IMR-90 (cell line): ENCODE measurements at regions not wholly inside any gene's neighbourhood (a gene's known extent, or its start where the extent isn't known, plus 50 kb on each side); places are given as distances from the start of the nearest gene placed in this dataset.

Source experiments
- ATAC-seq: fragments of 200-7000 bp; cut with Tn5 transposase; 2 replicates; pipeline ENCODE4 v1.9.1; 2020; ENCODE audit warnings: low read depth, mild to moderate bottlenecking, moderate library complexity
- BruUV-seq: library from RNA; stranded (reverse); fragments of 400-500 nt; replicated peaks from 2 replicates; lab custom pipeline; 2021; lab: Mats Ljungman, UMichigan
- CTCF ChIA-PET: fragments of 300-600 bp; formaldehyde crosslinking; extraction: SDS; loops from one replicate; lab custom pipeline; 2021; ENCODE audit warnings: antibody characterized with exemption; lab: Yijun Ruan, JAX
- POLR2A ChIA-PET: fragments of 300-600 bp; sonication (Branson Sonifier 250); formaldehyde crosslinking; loops from one replicate; lab custom pipeline; 2022; ENCODE audit warnings: antibody characterized with exemption; ENCODE audit not compliant: unreplicated experiment; lab: Charles Lee
- DNase-seq: peaks from one replicate; pipeline ENCODE4 v3.0.0; 2013
- H2AFZ ChIP-seq: replicated peaks from 2 replicates; pipeline ENCODE3; 2013; ENCODE audit warnings: low read length, mild to moderate bottlenecking; ENCODE audit not compliant: poor library complexity
- H2AK5ac ChIP-seq: 2 replicates; pipeline ENCODE4 v1.6.1; 2013; ENCODE audit warnings: low read depth, low read length, inconsistent platforms
- H2AK9ac ChIP-seq: replicated peaks from 2 replicates; pipeline ENCODE3; 2013; ENCODE audit warnings: mild to moderate bottlenecking, low read depth, low read length, moderate library complexity; ENCODE audit not compliant: poor library complexity
- H2BK120ac ChIP-seq: 2 replicates; pipeline ENCODE4 v1.6.1; 2013; ENCODE audit warnings: low read depth, low read length, inconsistent platforms
- H2BK15ac ChIP-seq: 3 replicates; pipeline ENCODE4 v1.6.1; 2013; ENCODE audit warnings: low read depth, low read length, inconsistent platforms
- H2BK20ac ChIP-seq: 2 replicates; pipeline ENCODE4 v1.6.1; 2013; ENCODE audit warnings: low read depth, mild to moderate bottlenecking, inconsistent platforms, low read length, moderate library complexity
- H2BK5ac ChIP-seq: 2 replicates; pipeline ENCODE4 v1.6.1; 2013; ENCODE audit warnings: mild to moderate bottlenecking, low read depth, low read length, inconsistent platforms; ENCODE audit not compliant: poor library complexity, severe bottlenecking
- H3K14ac ChIP-seq: replicated peaks from 2 replicates; pipeline ENCODE4 v1.6.1; 2013; ENCODE audit warnings: low read depth, low read length, inconsistent platforms
- H3K18ac ChIP-seq: 2 replicates; pipeline ENCODE4 v1.6.1; 2013; ENCODE audit warnings: low read depth, low read length, control low read depth
- H3K23ac ChIP-seq: 2 replicates; pipeline ENCODE4 v1.6.1; 2013; ENCODE audit warnings: low read depth, low read length, inconsistent platforms
- H3K27ac ChIP-seq: 2 replicates; pipeline ENCODE4 v1.5.1; 2013; ENCODE audit warnings: mild to moderate bottlenecking, control low read depth, low read length; ENCODE audit not compliant: insufficient read depth
- H3K27me3 ChIP-seq: 2 replicates; pipeline ENCODE4 v1.6.1; 2013; ENCODE audit warnings: low read length; ENCODE audit not compliant: control insufficient read depth, insufficient read depth
- H3K36me3 ChIP-seq: 2 replicates; pipeline ENCODE4 v1.6.1; 2013; ENCODE audit warnings: low read length, mixed read lengths; ENCODE audit not compliant: control insufficient read depth, insufficient read depth
- H3K4ac ChIP-seq: 2 replicates; pipeline ENCODE4 v1.6.1; 2013; ENCODE audit warnings: low read depth, low read length, inconsistent platforms
- H3K4me1 ChIP-seq: 2 replicates; pipeline ENCODE4 v1.6.1; 2013; ENCODE audit warnings: low read length, mixed read lengths; ENCODE audit not compliant: control insufficient read depth, insufficient read depth
- H3K4me2 ChIP-seq: 2 replicates; pipeline ENCODE4 v1.6.1; 2013; ENCODE audit warnings: low read depth, mild to moderate bottlenecking, control low read depth, low read length, moderate library complexity
- H3K4me3 ChIP-seq: 2 replicates; pipeline ENCODE4 v1.5.1; 2013; ENCODE audit warnings: low read depth, mild to moderate bottlenecking, control low read depth, low read length, moderate library complexity; ENCODE audit not compliant: insufficient read depth
- H3K56ac ChIP-seq: 2 replicates; pipeline ENCODE4 v1.6.1; 2013; ENCODE audit warnings: low read length, inconsistent platforms; ENCODE audit not compliant: insufficient read depth; ENCODE audit errors: extremely low read depth
- H3K79me1 ChIP-seq, 2 experiments: 2 replicates each; pipeline ENCODE4 v1.6.1; 2013; ENCODE audit warnings: low read length in 2 of 2, inconsistent platforms in 1 of 2, low read depth in 1 of 2
- H3K9ac ChIP-seq: 2 replicates; pipeline ENCODE4 v1.6.1; 2013; ENCODE audit warnings: low read depth, low read length, control low read depth
- H3K9me1 ChIP-seq: 2 replicates; pipeline ENCODE4 v1.6.1; 2013; ENCODE audit warnings: low read length, inconsistent platforms; ENCODE audit not compliant: insufficient read depth
- H3K9me3 ChIP-seq: 2 replicates; pipeline ENCODE4 v1.6.1; 2013; ENCODE audit warnings: low read length; ENCODE audit not compliant: control insufficient read depth, insufficient read depth
- H4K20me1 ChIP-seq: 2 replicates; pipeline ENCODE4 v1.6.1; 2013; ENCODE audit warnings: low read length, inconsistent platforms; ENCODE audit not compliant: insufficient read depth
- H4K5ac ChIP-seq: 2 replicates; pipeline ENCODE4 v1.6.1; 2013; ENCODE audit warnings: mild to moderate bottlenecking, low read depth, low read length, control low read depth
- H4K8ac ChIP-seq, 2 experiments: 2 replicates each; pipeline ENCODE4 v1.6.1; 2013; ENCODE audit warnings: low read depth in 2 of 2, low read length in 2 of 2, control low read depth in 1 of 2, inconsistent platforms in 1 of 2
- H4K91ac ChIP-seq: 2 replicates; pipeline ENCODE4 v1.6.1; 2013; ENCODE audit warnings: low read depth, low read length, inconsistent platforms; ENCODE audit not compliant: insufficient read depth
- BHLHE40 ChIP-seq: fragments of 150-350 bp; IDR thresholded peaks from 2 replicates; pipeline ENCODE4 v1.6.1; 2016; ENCODE audit warnings: mild to moderate bottlenecking, low read depth, low read length
- CEBPB ChIP-seq: IDR thresholded peaks from 2 replicates; pipeline ENCODE4 v1.6.1; 2012; ENCODE audit warnings: low read depth, low read length, improper control_type of control experiment
- CHD1 ChIP-seq: IDR thresholded peaks from 2 replicates; pipeline ENCODE4 v1.6.1; 2012; ENCODE audit warnings: low read depth, low read length, improper control_type of control experiment
- CTCF ChIP-seq: conservative IDR thresholded peaks from 2 replicates; pipeline ENCODE4 v1.5.1; 2012; ENCODE audit warnings: mild to moderate bottlenecking, low read depth, low read length, improper control_type of control experiment
- ELK1 ChIP-seq: fragments of 150-350 bp; IDR thresholded peaks from 2 replicates; pipeline ENCODE4 v1.6.1; 2016; ENCODE audit warnings: low read depth, mild to moderate bottlenecking, low read length, moderate library complexity, borderline replicate concordance
- FOS ChIP-seq: fragments of 150-350 bp; IDR thresholded peaks from 2 replicates; pipeline ENCODE4 v1.6.1; 2016; ENCODE audit warnings: low read depth, low read length
- MAFK ChIP-seq: IDR thresholded peaks from 2 replicates; pipeline ENCODE4 v1.6.1; 2012; ENCODE audit warnings: low read depth, low read length, improper control_type of control experiment
- MAZ ChIP-seq: IDR thresholded peaks from 2 replicates; pipeline ENCODE4 v1.6.1; 2012; ENCODE audit warnings: low read depth, mild to moderate bottlenecking, low read length, improper control_type of control experiment, moderate library complexity, borderline replicate concordance
- MXI1 ChIP-seq: IDR thresholded peaks from 2 replicates; pipeline ENCODE4 v1.6.1; 2012; ENCODE audit warnings: low read depth, mild to moderate bottlenecking, low read length, moderate library complexity, borderline replicate concordance
- NFE2L2 ChIP-seq: fragments of 150-350 bp; IDR thresholded peaks from 2 replicates; pipeline ENCODE4 v1.6.1; 2016; ENCODE audit warnings: low read depth, mild to moderate bottlenecking, low read length
- POLR2A ChIP-seq: IDR thresholded peaks from 2 replicates; pipeline ENCODE4 v1.6.1; 2012; ENCODE audit warnings: mild to moderate bottlenecking, low read depth, low read length
- RAD21 ChIP-seq: IDR thresholded peaks from 2 replicates; pipeline ENCODE4 v1.6.1; 2012; ENCODE audit warnings: low read length, improper control_type of control experiment
- RCOR1 ChIP-seq: IDR thresholded peaks from 2 replicates; pipeline ENCODE4 v1.6.1; 2012; ENCODE audit warnings: mild to moderate bottlenecking, low read length, improper control_type of control experiment; ENCODE audit not compliant: insufficient replicate concordance
- RFX5 ChIP-seq: IDR thresholded peaks from 2 replicates; pipeline ENCODE4 v1.8.0; 2012; ENCODE audit warnings: low read depth, mild to moderate bottlenecking, low read length, moderate library complexity
- SMC3 ChIP-seq: fragments of 150-350 bp; IDR thresholded peaks from 2 replicates; pipeline ENCODE4 v1.6.1; 2016; ENCODE audit warnings: low read depth, mild to moderate bottlenecking, antibody characterized with exemption, low read length, moderate library complexity
- USF2 ChIP-seq: fragments of 150-350 bp; IDR thresholded peaks from 2 replicates; pipeline ENCODE4 v1.6.1; 2017; ENCODE audit warnings: mild to moderate bottlenecking, antibody characterized with exemption, low read length, low read depth
- WGBS, 2 experiments: methylation state at CpG; one replicate each; pipeline versions ENCODE4 v1.1.5 to v1.1.7; 2013; ENCODE audit warnings: missing lambda C conversion rate in 2 of 2; ENCODE audit not compliant: insufficient read length in 1 of 2; ENCODE audit errors: extremely low coverage in 2 of 2; 5-methylcytosine and 5-hydroxymethylcytosine counted together
- dilution Hi-C: fragments of 300-500 bp; cut with HindIII; formaldehyde crosslinking; loops from one replicate; pipeline ENCODE4 v1.14.3; 2018; ENCODE audit warnings: low sequenced_read_pairs; ENCODE audit not compliant: unreplicated experiment
- in situ Hi-C: fragments of 300-500 bp; cut with MboI; formaldehyde crosslinking; loops from 3 replicates; pipeline ENCODE4 v1.14.3; 2019; ENCODE audit warnings: low sequenced_read_pairs, inconsistent platforms, mixed read lengths
- intact Hi-C: fragments of 100-400 bp; cut with micrococcal nuclease; formaldehyde crosslinking; loops from 2 replicates; pipeline ENCODE4 v1.10.0; 2022

GRCh38 chr18:78525366-78526111, 454.1 kb upstream of the SALL3 start:
- Histone ChIP-seq H3K56ac (no peak overlapping the region), H3K9ac (no peak overlapping the region), H2AFZ (no peak overlapping the region), H2BK5ac (no peak overlapping the region), H2AK9ac (no peak overlapping the region), H2BK20ac (no peak overlapping the region), H4K5ac (no peak overlapping the region), H3K79me1 (no peaks in the 10 kb centered on the region), H2BK15ac (no peak overlapping the region), H3K4me1 (no peaks in the 10 kb centered on the region), H3K4ac (no peak overlapping the region), H4K91ac (no peak overlapping the region), H3K23ac (no peak overlapping the region), H3K4me3 (no peak overlapping the region), H3K27me3 (no peaks in the 10 kb centered on the region), H3K14ac (no peak overlapping the region), H3K9me1 (no peaks in the 10 kb centered on the region), H3K36me3 (no peaks in the 10 kb centered on the region), H3K9me3 (peaks cover 27% of the 10 kb centered on the region), H4K20me1 (no peaks in the 10 kb centered on the region), H3K27ac (no peak overlapping the region), H3K4me2 (no peak overlapping the region), H2AK5ac (no peak overlapping the region), H4K8ac (no peak overlapping the region), H3K18ac (no peak overlapping the region), H2BK120ac (no peak overlapping the region)
- BruUV-seq = no TSS peak
- CTCF ChIA-PET = no interaction called here
- no CpG with 5 or more reads among the region's 11 CpGs for WGBS, 2 experiments
- dilution Hi-C loops = no loop called here
- intact Hi-C loops = no loop called here
- POLR2A ChIA-PET = no interaction called here
- in situ Hi-C loops = no loop called here
- ATAC-seq = no peak
- DNase-seq = peak; percentile 1
- TF ChIP-seq CHD1 = no peak
- TF ChIP-seq SMC3 = no peak
- no peak for TF ChIP-seq CTCF
- TF ChIP-seq FOS = no peak
- TF ChIP-seq RCOR1 = no peak
- TF ChIP-seq USF2 = no peak
- no peak for TF ChIP-seq POLR2A
- TF ChIP-seq MAZ = no peak
- TF ChIP-seq MXI1 = no peak
- no peak for TF ChIP-seq BHLHE40
- no peak for TF ChIP-seq NFE2L2
- TF ChIP-seq RFX5 = no peak
- TF ChIP-seq ELK1 = no peak
- TF ChIP-seq MAFK = no peak
- TF ChIP-seq CEBPB = no peak
- no peak for TF ChIP-seq RAD21
